ENCODE measurements at regions not wholly inside any gene's neighbourhood (a gene's known extent, or its start where the extent isn't known, plus 50 kb on each side); places are given as distances from the start of the nearest gene placed in this dataset.
A peak's percentile ranks its signal among the peaks of the same experiment; 100 is the strongest.

GRCh38 chr4:114062499-114062898 is 83.1 kb upstream of the ARSJ start:
- H3K9me3 ChIP-seq (ENCODE audit: low read depth, low read length, poor library complexity, severe bottlenecking) = peaks cover 2% of the 10 kb centered on the region
- H3K27ac ChIP-seq (ENCODE audit: low read depth, low read length, poor library complexity, severe bottlenecking) = no peak overlapping the region
- no peaks in the 10 kb centered on the region for H3K36me3 ChIP-seq (ENCODE audit: insufficient read depth, low read length, poor library complexity, severe bottlenecking)
- peak; percentile 15 for DNase-seq (ENCODE audit: low spot score)
- no TSS peak for BruUV-seq (replicated peaks)
- intact Hi-C loops (cut with micrococcal nuclease; ENCODE audit: unreplicated experiment) = no loop called here
- no peak overlapping the region for H3K4me3 ChIP-seq (ENCODE audit: low read depth, low read length, poor library complexity, severe bottlenecking)
- no peaks in the 10 kb centered on the region for H3K27me3 ChIP-seq (replicated peaks; ENCODE audit: insufficient read depth, low read depth, low read length, poor library complexity)
- no peak for TF ChIP-seq CTCF (conservative IDR thresholded peaks at IDR 0.05; ENCODE audit: low read depth, low read length)
- TF ChIP-seq EZH2 (IDR thresholded peaks at IDR 0.05; ENCODE audit: borderline replicate concordance, low read depth, low read length, poor library complexity, severe bottlenecking) = no peak
- peaks cover 4% of the 10 kb centered on the region for H3K4me1 ChIP-seq (ENCODE audit: insufficient read depth, low read length, poor library complexity, severe bottlenecking)
- POLR2A ChIA-PET (ENCODE audit: low non-redundant PET) = no interaction called here
- CTCF ChIA-PET = no interaction called here

- H3K9me3 ChIP-seq (ENCODE audit: low read depth, low read length, poor library complexity, severe bottlenecking) = peaks cover 10% of the 10 kb centered on the region
- intact Hi-C loops (cut with micrococcal nuclease; ENCODE audit: unreplicated experiment) = loop anchor here (5.0 to 10.0 kb wide), 3 partner anchors 110 to 680 kb away; no protein-coding TSS in a partner anchor
- BruUV-seq (replicated peaks) = no TSS peak
- no peaks in the 10 kb centered on the region for H3K36me3 ChIP-seq (ENCODE audit: insufficient read depth, low read length, poor library complexity, severe bottlenecking)
- POLR2A ChIA-PET (ENCODE audit: low non-redundant PET) = no interaction called here
- CTCF ChIA-PET = no interaction called here
- TF ChIP-seq EZH2 (IDR thresholded peaks at IDR 0.05; ENCODE audit: borderline replicate concordance, low read depth, low read length, poor library complexity, severe bottlenecking) (no peak), CTCF (conservative IDR thresholded peaks at IDR 0.05; ENCODE audit: low read depth, low read length) (no peak)
- H3K27me3 ChIP-seq (replicated peaks; ENCODE audit: insufficient read depth, low read depth, low read length, poor library complexity) = no peaks in the 10 kb centered on the region
- H3K27ac ChIP-seq (ENCODE audit: low read depth, low read length, poor library complexity, severe bottlenecking) = no peak overlapping the region
- H3K4me3 ChIP-seq (ENCODE audit: low read depth, low read length, poor library complexity, severe bottlenecking) = no peak overlapping the region
- peaks cover 5% of the 10 kb centered on the region for H3K4me1 ChIP-seq (ENCODE audit: insufficient read depth, low read length, poor library complexity, severe bottlenecking)
- no peak for DNase-seq (ENCODE audit: low spot score)
Measured at GRCh38 chr4:114072781-114073180, 93.3 kb upstream of the ARSJ start.

GRCh38 chr4:114076899-114077570 is 97.6 kb upstream of the ARSJ start:
- CTCF ChIA-PET = no interaction called here
- intact Hi-C loops (cut with micrococcal nuclease; ENCODE audit: unreplicated experiment) = loop anchor here (10.0 kb wide), 1 partner anchor 292 kb away; no protein-coding TSS in a partner anchor
- peaks cover 10% of the 10 kb centered on the region for H3K9me3 ChIP-seq (ENCODE audit: low read depth, low read length, poor library complexity, severe bottlenecking)
- BruUV-seq (replicated peaks) = no TSS peak
- TF ChIP-seq CTCF (conservative IDR thresholded peaks at IDR 0.05; ENCODE audit: low read depth, low read length) = no peak
- no peak for TF ChIP-seq EZH2 (IDR thresholded peaks at IDR 0.05; ENCODE audit: borderline replicate concordance, low read depth, low read length, poor library complexity, severe bottlenecking)
- no peak overlapping the region for H3K4me3 ChIP-seq (ENCODE audit: low read depth, low read length, poor library complexity, severe bottlenecking)
- H3K36me3 ChIP-seq (ENCODE audit: insufficient read depth, low read length, poor library complexity, severe bottlenecking) = no peaks in the 10 kb centered on the region
- H3K4me1 ChIP-seq (ENCODE audit: insufficient read depth, low read length, poor library complexity, severe bottlenecking) = peaks cover 5% of the 10 kb centered on the region
- H3K27me3 ChIP-seq (replicated peaks; ENCODE audit: insufficient read depth, low read depth, low read length, poor library complexity) = no peaks in the 10 kb centered on the region
- POLR2A ChIA-PET (ENCODE audit: low non-redundant PET) = no interaction called here
- H3K27ac ChIP-seq (ENCODE audit: low read depth, low read length, poor library complexity, severe bottlenecking) = no peak overlapping the region
- no peak for DNase-seq (ENCODE audit: low spot score)
